ENCODE measurements at regions not wholly inside any gene's neighbourhood (a gene's known extent, or its start where the extent isn't known, plus 50 kb on each side); places are given as distances from the start of the nearest gene placed in this dataset.

GRCh38 chr2:20526708-20527107 is 79.8 kb downstream of the RHOB start:
- 58% methylated on average over 5 of the region's 5 CpGs for WGBS
- Histone ChIP-seq H3K4me1 (ENCODE audit: insufficient read depth) (no peaks in the 10 kb centered on the region), H3K4me3 (ENCODE audit: low read depth, low read length) (no peak overlapping the region), H3K27ac (ENCODE audit: low read depth) (peak overlapping the region; percentile 26), H3K36me3 (ENCODE audit: insufficient read depth) (no peaks in the 10 kb centered on the region)
- no peak for DNase-seq (ENCODE audit: extremely low spot score)

GRCh38 chr2:20528713-20529112 is 81.8 kb downstream of the RHOB start:
- Histone ChIP-seq H3K27ac (ENCODE audit: low read depth) (no peak overlapping the region), H3K36me3 (ENCODE audit: insufficient read depth) (no peaks in the 10 kb centered on the region), H3K4me3 (ENCODE audit: low read depth, low read length) (no peak overlapping the region), H3K4me1 (ENCODE audit: insufficient read depth) (no peaks in the 10 kb centered on the region)
- WGBS = 96% methylated on average over 2 of the region's 2 CpGs
- no peak for DNase-seq (ENCODE audit: extremely low spot score)

GRCh38 chr2:20530520-20530919 is 83.6 kb downstream of the RHOB start:
- no peaks in the 10 kb centered on the region for H3K36me3 ChIP-seq (ENCODE audit: insufficient read depth)
- 93% methylated on average over 6 of the region's 6 CpGs for WGBS
- DNase-seq (ENCODE audit: extremely low spot score) = no peak
- no peaks in the 10 kb centered on the region for H3K4me1 ChIP-seq (ENCODE audit: insufficient read depth)
- H3K4me3 ChIP-seq (ENCODE audit: low read depth, low read length) = no peak overlapping the region
- no peak overlapping the region for H3K27ac ChIP-seq (ENCODE audit: low read depth)

GRCh38 chr2:20531633-20532262 is 84.9 kb downstream of the RHOB start:
- no peaks in the 10 kb centered on the region for H3K4me1 ChIP-seq (ENCODE audit: insufficient read depth)
- no peaks in the 10 kb centered on the region for H3K36me3 ChIP-seq (ENCODE audit: insufficient read depth)
- DNase-seq (ENCODE audit: extremely low spot score) = no peak
- WGBS = 73% methylated on average over 8 of the region's 8 CpGs
- H3K4me3 ChIP-seq (ENCODE audit: low read depth, low read length) = no peak overlapping the region
- H3K27ac ChIP-seq (ENCODE audit: low read depth) = no peak overlapping the region

GRCh38 chr2:20532634-20533437 is 86.0 kb downstream of the RHOB start:
- no peaks in the 10 kb centered on the region for H3K36me3 ChIP-seq (ENCODE audit: insufficient read depth)
- WGBS = 80% methylated on average over 17 of the region's 17 CpGs
- no peak for DNase-seq (ENCODE audit: extremely low spot score)
- no peaks in the 10 kb centered on the region for H3K4me1 ChIP-seq (ENCODE audit: insufficient read depth)
- H3K27ac ChIP-seq (ENCODE audit: low read depth) = no peak overlapping the region
- no peak overlapping the region for H3K4me3 ChIP-seq (ENCODE audit: low read depth, low read length)

- H3K27ac ChIP-seq (ENCODE audit: low read depth) = no peak overlapping the region
- H3K4me1 ChIP-seq (ENCODE audit: insufficient read depth) = no peaks in the 10 kb centered on the region
- H3K4me3 ChIP-seq (ENCODE audit: low read depth, low read length) = no peak overlapping the region
- no peak for DNase-seq (ENCODE audit: extremely low spot score)
- WGBS = 87% methylated on average over 10 of the region's 10 CpGs
- no peaks in the 10 kb centered on the region for H3K36me3 ChIP-seq (ENCODE audit: insufficient read depth)
These were observed 87.2 kb downstream of the RHOB start for GRCh38 chr2:20533993-20534622.

- H3K4me1 ChIP-seq (ENCODE audit: insufficient read depth) = no peaks in the 10 kb centered on the region
- H3K4me3 ChIP-seq (ENCODE audit: low read depth, low read length) = no peak overlapping the region
- no peaks in the 10 kb centered on the region for H3K36me3 ChIP-seq (ENCODE audit: insufficient read depth)
- no peak for DNase-seq (ENCODE audit: extremely low spot score)
- WGBS = 95% methylated on average over 19 of the region's 19 CpGs
- H3K27ac ChIP-seq (ENCODE audit: low read depth) = no peak overlapping the region
These were observed 88.3 kb downstream of the RHOB start for GRCh38 chr2:20534913-20535801.

- no peaks in the 10 kb centered on the region for H3K4me1 ChIP-seq (ENCODE audit: insufficient read depth)
- no peak overlapping the region for H3K27ac ChIP-seq (ENCODE audit: low read depth)
- DNase-seq (ENCODE audit: extremely low spot score) = no peak
- WGBS = 92% methylated on average over 15 of the region's 15 CpGs
- H3K36me3 ChIP-seq (ENCODE audit: insufficient read depth) = no peaks in the 10 kb centered on the region
- no peak overlapping the region for H3K4me3 ChIP-seq (ENCODE audit: low read depth, low read length)
These were observed 89.9 kb downstream of the RHOB start for GRCh38 chr2:20536619-20537422.

GRCh38 chr2:20537423-20538307 is 90.8 kb downstream of the RHOB start:
- Histone ChIP-seq H3K4me1 (ENCODE audit: insufficient read depth) (no peaks in the 10 kb centered on the region), H3K4me3 (ENCODE audit: low read depth, low read length) (no peak overlapping the region), H3K27ac (ENCODE audit: low read depth) (no peak overlapping the region), H3K36me3 (ENCODE audit: insufficient read depth) (no peaks in the 10 kb centered on the region)
- 90% methylated on average over 17 of the region's 17 CpGs for WGBS
- DNase-seq (ENCODE audit: extremely low spot score) = no peak

GRCh38 chr2:20538308-20539132 is 91.6 kb downstream of the RHOB start:
- no peaks in the 10 kb centered on the region for H3K4me1 ChIP-seq (ENCODE audit: insufficient read depth)
- H3K4me3 ChIP-seq (ENCODE audit: low read depth, low read length) = no peak overlapping the region
- 91% methylated on average over 8 of the region's 8 CpGs for WGBS
- no peaks in the 10 kb centered on the region for H3K36me3 ChIP-seq (ENCODE audit: insufficient read depth)
- DNase-seq (ENCODE audit: extremely low spot score) = no peak
- H3K27ac ChIP-seq (ENCODE audit: low read depth) = no peak overlapping the region

- H3K27ac ChIP-seq (ENCODE audit: low read depth) = no peak overlapping the region
- H3K36me3 ChIP-seq (ENCODE audit: insufficient read depth) = no peaks in the 10 kb centered on the region
- no peaks in the 10 kb centered on the region for H3K4me1 ChIP-seq (ENCODE audit: insufficient read depth)
- H3K4me3 ChIP-seq (ENCODE audit: low read depth, low read length) = no peak overlapping the region
- DNase-seq (ENCODE audit: extremely low spot score) = no peak
- whole genome bisulfite sequencing = 76% methylated on average over 6 of the region's 6 CpGs
These were observed 92.4 kb downstream of the RHOB start for GRCh38 chr2:20539133-20539719.
